WERI-Rb-1 (cell line): ENCODE measurements at regions not wholly inside any gene's neighbourhood (a gene's known extent, or its start where the extent isn't known, plus 50 kb on each side); places are given as distances from the start of the nearest gene placed in this dataset.

Experiments used
- DNase-seq: peaks from one replicate; pipeline ENCODE4 v3.0.0-alpha.2; 2020
- H3K27ac ChIP-seq: fragments of 250-450 bp; sonication (Bioruptor Pico); 2 replicates; pipeline ENCODE4 v1.5.1; 2020; ENCODE audit warnings: mild to moderate bottlenecking, moderate library complexity
- H3K27me3 ChIP-seq: fragments of 250-450 bp; sonication (Bioruptor Pico); 2 replicates; pipeline ENCODE4 v1.5.1; 2021; ENCODE audit warnings: mild to moderate bottlenecking, low read depth, moderate library complexity; ENCODE audit not compliant: insufficient read depth, severe bottlenecking
- H3K36me3 ChIP-seq: fragments of 250-450 bp; sonication (Bioruptor Pico); 2 replicates; pipeline ENCODE4 v1.5.1; 2020; ENCODE audit warnings: mild to moderate bottlenecking, moderate library complexity
- H3K4me3 ChIP-seq: 2 replicates; pipeline ENCODE4 v1.5.1; 2011; ENCODE audit warnings: low read depth, mild to moderate bottlenecking, control low read depth, low read length
- H3K9me3 ChIP-seq: fragments of 250-450 bp; sonication (Bioruptor Pico); 2 replicates; pipeline ENCODE4 v1.5.1; 2021; ENCODE audit warnings: mild to moderate bottlenecking, moderate library complexity; ENCODE audit not compliant: severe bottlenecking
- CTCF ChIP-seq: IDR thresholded peaks from 2 replicates; pipeline ENCODE4 v1.5.1; 2011; ENCODE audit warnings: low read depth, mild to moderate bottlenecking, control low read depth, inconsistent platforms, low read length

- no peak for TF ChIP-seq CTCF
- H3K4me3 ChIP-seq: no peak overlapping the region
- no peak for DNase-seq
Observed at GRCh38 chr3:99548674-99549073, 89.7 kb upstream of the COL8A1 start.

DNA sequence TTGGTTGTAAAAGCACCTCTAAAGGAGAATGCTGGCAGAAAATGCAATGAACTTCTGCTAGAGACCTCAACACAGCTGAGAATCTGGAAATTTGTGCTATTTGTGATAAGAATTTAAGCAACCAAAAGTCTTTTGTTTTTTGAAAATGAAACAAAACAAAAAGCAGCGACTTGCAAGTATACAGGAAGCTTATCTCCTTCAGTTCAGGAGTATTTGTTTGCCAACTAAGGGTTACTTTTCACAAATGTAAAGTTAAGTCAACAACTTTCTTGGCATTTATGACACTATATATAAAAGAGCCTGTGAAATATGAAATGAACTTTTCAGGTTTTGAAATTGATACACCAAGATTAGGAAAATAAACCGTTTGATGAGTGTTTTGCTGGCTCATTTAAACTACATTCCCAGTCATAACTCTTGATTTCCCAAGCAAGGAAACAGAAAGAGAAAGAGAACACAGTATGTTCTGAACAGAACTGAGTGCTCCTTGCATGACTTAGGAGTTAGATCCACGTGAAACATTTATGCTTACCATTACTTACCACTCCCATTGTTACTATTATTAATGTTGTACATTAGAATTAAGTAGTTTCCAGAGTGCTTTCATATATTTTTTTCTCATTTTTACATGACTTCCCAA is 92.3 kb upstream of the COL8A1 start:
- no peak for TF ChIP-seq CTCF
- Histone ChIP-seq H3K27me3 (no peaks in the 10 kb centered on the region), H3K27ac (no peak overlapping the region), H3K36me3 (no peaks in the 10 kb centered on the region), H3K4me3 (no peak overlapping the region), H3K9me3 (no peaks in the 10 kb centered on the region)
- no peak for DNase-seq

More at GRCh38 chr3:99548674-99549073, 89.7 kb upstream of the COL8A1 start:
- no peak overlapping the region for H3K27ac ChIP-seq
- no peaks in the 10 kb centered on the region for H3K27me3 ChIP-seq
- no peaks in the 10 kb centered on the region for H3K9me3 ChIP-seq
- H3K36me3 ChIP-seq: no peaks in the 10 kb centered on the region

DNA sequence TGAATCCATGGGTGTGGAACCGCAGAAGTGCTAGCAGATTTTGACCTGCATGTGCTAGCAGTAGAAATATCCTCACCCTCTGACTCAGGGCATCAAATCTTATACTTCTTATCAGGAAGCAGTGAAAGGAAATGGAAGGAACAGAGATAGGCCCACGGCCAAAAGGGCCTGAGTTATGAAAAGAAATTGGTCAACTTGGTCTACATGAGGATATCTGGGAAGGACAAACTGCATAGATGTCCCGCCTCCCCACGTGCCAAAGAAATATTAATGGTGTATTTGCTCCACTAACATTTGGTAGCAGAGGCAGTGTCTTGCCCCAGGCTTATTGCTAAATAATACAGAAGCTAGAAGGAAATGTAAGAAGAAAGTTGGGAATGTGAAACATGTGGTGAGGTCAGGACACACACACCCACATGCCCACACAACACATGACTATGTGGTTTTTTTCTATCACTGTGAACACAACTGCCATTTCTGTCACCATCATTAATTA is 93.6 kb upstream of the COL8A1 start:
- H3K27me3 ChIP-seq: no peaks in the 10 kb centered on the region
- TF ChIP-seq CTCF: no peak
- no peaks in the 10 kb centered on the region for H3K36me3 ChIP-seq
- H3K27ac ChIP-seq: no peak overlapping the region
- H3K4me3 ChIP-seq: no peak overlapping the region
- no peak for DNase-seq
- H3K9me3 ChIP-seq: no peaks in the 10 kb centered on the region

GRCh38 chr3:99543796-99544195 is 94.6 kb upstream of the COL8A1 start:
- Histone ChIP-seq H3K27me3 (no peaks in the 10 kb centered on the region), H3K9me3 (no peaks in the 10 kb centered on the region), H3K36me3 (no peaks in the 10 kb centered on the region), H3K27ac (no peak overlapping the region), H3K4me3 (no peak overlapping the region)
- TF ChIP-seq CTCF: no peak
- DNase-seq: no peak

GRCh38 chr3:99542767-99543518 is 95.5 kb upstream of the COL8A1 start:
- Histone ChIP-seq H3K27ac (no peak overlapping the region), H3K4me3 (no peak overlapping the region), H3K9me3 (no peaks in the 10 kb centered on the region), H3K36me3 (no peaks in the 10 kb centered on the region), H3K27me3 (no peaks in the 10 kb centered on the region)
- no peak for DNase-seq
- TF ChIP-seq CTCF: no peak
